GM18511 (cell line): ENCODE measurements at regions not wholly inside any gene's neighbourhood (a gene's known extent, or its start where the extent isn't known, plus 50 kb on each side); places are given as distances from the start of the nearest gene placed in this dataset.

ENCODE experiments used
- ATAC-seq: cut with Tn5 transposase; IDR thresholded peaks from one replicate; pipeline ENCODE4 v1.9.1; 2021; ENCODE audit warnings: mild to moderate bottlenecking, moderate library complexity; ENCODE audit not compliant: unreplicated experiment

GRCh38 chr12:28104903-28105864, 85.1 kb upstream of the CCDC91 start:
- no peak for ATAC-seq

DNA sequence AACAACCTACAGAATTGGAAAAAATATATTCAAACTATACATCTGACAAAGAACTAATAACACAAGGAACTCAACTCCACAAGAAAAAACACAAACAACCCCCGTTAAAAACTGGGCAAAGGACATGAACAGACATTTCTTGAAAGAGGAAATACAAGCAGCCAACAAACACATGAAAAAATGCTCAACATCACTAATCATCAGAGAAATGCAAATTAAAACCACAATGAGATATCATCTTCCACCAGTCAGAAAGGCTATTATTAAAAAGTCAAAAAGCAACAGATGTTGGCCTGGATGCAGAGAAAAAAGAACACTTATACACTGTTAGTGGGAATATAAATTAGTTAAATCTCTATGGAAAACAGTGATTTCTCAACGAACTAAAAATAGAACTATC, 82.6 kb upstream of the CCDC91 start:
- no peak for ATAC-seq

DNA sequence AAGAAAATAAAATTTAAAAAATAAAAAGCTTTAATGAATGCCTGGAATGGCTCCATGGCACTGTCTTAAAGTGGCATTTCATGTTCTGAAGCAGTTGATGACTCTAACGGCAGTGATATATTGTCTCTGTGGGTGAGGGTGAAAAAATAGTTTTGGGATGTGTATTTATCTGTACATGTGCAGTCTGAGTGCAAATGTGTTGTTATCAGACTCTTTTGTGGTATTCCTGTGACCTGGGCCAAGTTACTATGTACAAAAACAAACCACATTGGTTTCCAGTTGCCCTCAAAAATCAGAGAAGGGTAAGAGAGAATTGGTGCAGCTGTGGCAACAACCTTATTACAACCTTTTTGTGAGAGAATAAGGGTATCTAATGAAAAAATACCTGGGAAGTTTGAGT, 81.7 kb upstream of the CCDC91 start:
- ATAC-seq, result no peak

DNA sequence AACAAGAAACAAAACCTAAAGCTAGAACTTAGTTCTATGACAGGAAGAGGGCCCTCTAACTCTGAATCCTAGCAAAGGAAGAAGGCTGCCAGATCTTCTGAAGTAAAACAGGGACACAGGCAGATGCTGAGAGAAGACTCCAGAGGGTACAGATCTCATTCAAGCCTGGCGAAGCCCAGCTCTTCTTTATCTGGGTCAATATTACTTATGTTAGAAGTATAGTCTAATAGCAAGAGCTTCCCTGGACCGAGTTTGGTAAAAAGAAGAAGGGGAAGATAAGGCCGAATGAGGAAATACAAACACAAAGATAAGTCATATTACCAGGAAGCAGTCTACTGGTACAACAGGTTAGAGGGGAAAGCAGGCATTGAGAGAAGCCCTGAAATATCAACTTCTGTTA, 79.9 kb upstream of the CCDC91 start:
- no peak for ATAC-seq

DNA sequence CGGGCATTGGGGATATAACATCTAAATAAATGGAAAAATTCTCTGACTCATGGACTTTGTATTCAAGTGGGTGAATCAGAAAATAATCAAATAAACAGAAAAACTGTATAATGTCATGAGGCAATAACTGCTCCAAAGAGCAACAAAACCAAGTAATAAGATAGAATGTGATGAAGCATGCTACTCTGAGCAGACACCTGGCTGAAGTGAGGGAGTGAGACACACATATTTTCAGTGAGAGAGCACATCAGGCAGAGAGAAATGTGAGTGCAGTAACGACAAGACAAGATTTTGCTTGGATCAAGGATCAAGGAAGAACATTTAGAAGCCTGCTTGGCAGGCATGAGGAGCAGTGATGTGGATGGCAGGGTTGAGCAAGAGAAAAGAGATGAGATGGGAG, 75.8 kb upstream of the CCDC91 start:
- ATAC-seq, result no peak

DNA sequence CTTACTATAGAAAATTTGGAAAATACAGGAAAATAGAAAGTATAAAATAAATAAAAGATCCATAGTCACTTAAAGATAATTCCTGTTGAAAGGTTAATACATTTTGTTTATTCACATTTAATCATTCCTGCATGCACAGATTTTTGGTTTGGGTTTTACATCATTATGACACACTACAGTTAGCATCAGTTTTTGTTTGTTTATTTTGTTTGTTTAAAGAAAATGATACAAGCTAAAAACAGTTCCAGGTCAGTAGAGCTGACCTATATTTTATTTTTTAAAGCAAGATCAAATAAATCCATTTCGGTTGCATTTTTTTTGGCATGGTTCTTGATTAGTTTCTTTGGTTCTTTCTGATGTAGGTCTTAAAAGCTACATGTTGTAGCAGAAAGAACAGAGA, 68.8 kb upstream of the CCDC91 start:
- ATAC-seq, result no peak

DNA sequence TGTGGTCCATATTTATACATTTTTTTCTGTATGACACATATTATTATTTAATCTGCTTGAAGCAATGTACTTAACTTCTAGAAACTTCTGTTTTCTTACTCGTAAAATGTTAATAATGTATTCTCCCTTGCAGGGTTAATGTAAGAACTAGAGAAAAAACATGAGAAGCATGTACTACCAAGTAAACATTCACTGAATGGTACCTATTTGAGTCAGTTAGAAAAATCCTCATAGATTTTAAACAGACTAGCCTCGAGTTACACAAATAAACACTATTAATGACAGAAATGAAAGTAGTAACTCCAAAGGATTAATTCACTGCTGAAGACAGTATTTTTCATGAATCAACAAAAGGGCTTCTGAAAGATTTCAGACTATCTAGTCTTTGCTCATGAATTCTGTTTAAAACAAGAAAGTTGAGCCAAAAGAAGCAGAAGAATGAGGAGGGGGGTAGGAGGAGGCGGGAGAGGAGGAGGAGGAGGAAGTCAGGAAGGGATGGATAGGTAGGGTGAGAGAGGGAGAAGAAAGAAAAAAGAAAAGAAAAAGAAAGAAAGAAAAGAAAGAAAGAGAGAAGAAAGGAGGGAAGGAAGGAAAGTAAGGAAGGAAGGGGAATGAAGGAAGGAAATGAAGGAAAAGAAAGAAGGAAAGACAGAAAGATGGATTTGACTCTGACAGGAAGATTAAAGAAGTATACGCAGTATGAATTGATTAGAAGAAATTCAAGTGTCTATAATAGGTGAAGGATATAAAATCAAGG, 68.2 kb upstream of the CCDC91 start:
- ATAC-seq, result no peak

GRCh38 chr12:28122756-28123155, 67.5 kb upstream of the CCDC91 start:
- no peak for ATAC-seq

DNA sequence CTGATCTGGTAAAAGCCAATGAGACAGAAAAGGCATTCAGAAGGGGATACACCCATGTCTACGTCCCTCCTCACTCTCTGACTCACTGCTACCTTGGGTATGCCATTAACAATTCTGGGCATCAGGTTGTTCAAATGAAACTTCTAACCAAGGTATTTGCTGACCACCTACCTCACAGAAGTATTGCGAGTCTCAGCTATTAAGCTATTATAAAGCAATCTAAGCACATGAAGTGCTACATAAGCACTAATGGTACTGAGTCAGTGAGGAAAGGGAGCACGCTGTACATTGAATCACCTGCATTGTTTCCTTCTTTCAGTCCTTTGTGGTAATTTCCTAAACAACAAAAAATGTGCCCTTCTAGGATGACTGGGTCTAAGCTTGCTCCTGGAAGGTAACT, 62.8 kb upstream of the CCDC91 start:
- ATAC-seq, result no peak

GRCh38 chr12:28129031-28129430, 61.2 kb upstream of the CCDC91 start:
- ATAC-seq, result no peak

GRCh38 chr12:28130234-28130624, 60.0 kb upstream of the CCDC91 start:
- ATAC-seq, result no peak

GRCh38 chr12:28130625-28131598, 59.3 kb upstream of the CCDC91 start:
- no peak for ATAC-seq

DNA sequence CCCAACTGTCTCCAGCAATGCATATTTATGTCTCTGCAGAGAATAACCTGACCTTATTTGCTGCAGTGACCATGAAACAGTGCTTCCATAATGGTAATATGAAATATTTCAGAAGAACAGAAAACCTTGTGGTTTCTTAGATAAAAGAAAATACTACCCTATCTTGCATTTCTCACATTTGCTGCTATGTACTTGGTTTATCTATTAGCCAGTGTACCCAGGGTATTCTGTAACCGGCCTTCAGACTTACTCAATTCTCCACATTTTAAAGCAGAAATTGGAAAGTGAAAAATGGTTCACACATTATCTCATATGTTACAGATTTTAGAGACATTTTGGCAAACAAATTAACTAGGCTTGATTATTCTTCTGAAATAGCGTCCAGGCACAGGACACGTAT, 57.9 kb upstream of the CCDC91 start:
- no peak for ATAC-seq

DNA sequence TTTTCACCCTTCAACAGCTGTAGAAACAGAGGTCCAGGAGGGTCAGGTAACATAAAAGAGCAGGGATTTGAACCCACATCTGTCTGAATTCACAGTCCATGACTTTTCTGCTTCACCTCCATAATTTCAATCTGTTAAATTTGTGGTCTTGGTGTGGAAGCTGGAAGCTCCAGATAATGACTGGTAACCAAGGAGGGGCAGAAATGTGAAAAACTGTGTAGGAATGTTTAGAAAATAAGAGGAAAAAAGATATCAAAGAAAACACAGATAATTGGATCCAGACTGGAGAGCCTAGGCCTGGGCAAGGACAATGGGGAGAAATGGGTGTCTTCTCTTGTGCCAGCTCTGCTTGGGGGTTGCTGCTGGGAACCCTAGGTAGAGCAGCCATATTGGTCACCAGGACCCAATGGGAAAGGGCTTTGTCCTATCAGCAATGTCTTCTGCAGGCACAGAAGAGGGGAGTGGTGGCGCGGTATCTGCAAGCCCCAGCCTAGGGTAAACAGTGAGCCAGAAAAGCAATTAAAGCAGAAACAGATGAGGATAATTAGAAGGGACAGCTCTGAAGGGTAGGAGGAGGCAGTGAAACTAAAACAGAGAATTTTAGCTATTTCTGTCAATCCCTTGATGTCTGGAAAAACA, 54.3 kb upstream of the CCDC91 start:
- ATAC-seq, result no peak

DNA sequence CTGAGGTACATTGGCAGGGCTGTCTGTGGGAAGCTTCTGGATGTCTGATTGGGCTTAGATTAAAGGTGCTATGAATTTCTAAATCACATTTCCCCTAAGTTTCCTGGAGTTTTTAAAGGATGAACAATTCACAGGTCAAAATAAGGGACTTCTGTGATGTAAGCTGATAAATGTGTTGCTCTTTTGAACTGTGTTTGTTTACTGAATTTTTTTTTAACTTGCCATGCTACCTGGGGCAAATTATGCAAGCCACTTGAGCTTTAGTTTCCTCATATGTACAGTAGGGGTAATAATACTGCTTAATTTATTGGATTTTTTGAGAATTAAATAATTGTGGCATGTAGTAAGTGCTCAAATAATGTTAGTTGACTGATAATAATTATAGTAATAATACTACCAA, 52.8 kb upstream of the CCDC91 start:
- no peak for ATAC-seq

DNA sequence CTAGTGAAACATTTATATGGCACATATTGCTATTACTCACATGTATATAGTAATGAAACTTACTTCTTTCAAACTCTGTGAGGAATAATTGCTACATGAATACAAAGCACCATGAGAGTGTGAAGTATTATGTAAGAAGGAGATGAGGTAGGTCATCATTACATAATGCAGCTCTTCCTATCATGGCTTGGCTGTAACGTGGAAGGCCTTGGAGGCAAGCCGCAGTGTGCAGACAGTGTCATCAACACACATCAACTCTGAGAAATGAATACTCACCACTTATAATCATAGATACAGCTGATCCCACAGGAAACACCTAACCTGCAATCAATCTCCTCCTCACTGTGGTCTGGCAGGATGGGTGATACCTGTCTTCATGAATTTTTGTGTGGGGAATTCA, 49.9 kb upstream of the CCDC91 start:
- ATAC-seq, result no peak
